HUES6 (cell line): ENCODE measurements at regions not wholly inside any gene's neighbourhood (a gene's known extent, or its start where the extent isn't known, plus 50 kb on each side); places are given as distances from the start of the nearest gene placed in this dataset.

Source experiments
- H3K27ac ChIP-seq: 2 replicates; pipeline ENCODE4 v1.7.0; 2013; ENCODE audit warnings: low read depth, mild to moderate bottlenecking, low read length, inconsistent platforms
- H3K27me3 ChIP-seq: 2 replicates; pipeline ENCODE4 v1.6.1; 2013; ENCODE audit warnings: low read length; ENCODE audit not compliant: control insufficient read depth, insufficient read depth
- H3K36me3 ChIP-seq: 2 replicates; pipeline ENCODE4 v1.6.1; 2013; ENCODE audit warnings: low read length; ENCODE audit not compliant: control insufficient read depth, insufficient read depth
- H3K4me1 ChIP-seq: 2 replicates; pipeline ENCODE4 v1.6.1; 2013; ENCODE audit warnings: low read length; ENCODE audit not compliant: control insufficient read depth, insufficient read depth
- H3K4me3 ChIP-seq: 2 replicates; pipeline ENCODE4 v1.5.1; 2013; ENCODE audit warnings: low read depth, low read length
- H3K9ac ChIP-seq: one replicate; pipeline ENCODE4 v1.6.1; 2013; ENCODE audit warnings: mild to moderate bottlenecking, low read length
- H3K9me3 ChIP-seq: 2 replicates; pipeline ENCODE4 v1.6.1; 2013; ENCODE audit warnings: low read depth, low read length; ENCODE audit not compliant: control insufficient read depth, insufficient read depth

- Histone ChIP-seq H3K9ac (no peak overlapping the region), H3K4me1 (no peaks in the 10 kb centered on the region), H3K27me3 (peaks cover 13% of the 10 kb centered on the region; the same call in 1 of the 2 replicates), H3K9me3 (no peaks in the 10 kb centered on the region), H3K36me3 (no peaks in the 10 kb centered on the region), H3K4me3 (no peak overlapping the region), H3K27ac (no peak overlapping the region)
Measured at GRCh38 chrX:131356725-131357124, 67.6 kb upstream of the IGSF1 start.

- H3K9me3 ChIP-seq, result no peaks in the 10 kb centered on the region
- no peak overlapping the region for H3K4me3 ChIP-seq
- peaks cover 5% of the 10 kb centered on the region; the same call in 1 of the 2 replicates for H3K4me1 ChIP-seq
- no peak overlapping the region for H3K9ac ChIP-seq
- H3K27ac ChIP-seq, result no peak overlapping the region
- peaks cover 13% of the 10 kb centered on the region; the same call in 1 of the 2 replicates for H3K27me3 ChIP-seq
- peaks cover 9% of the 10 kb centered on the region; the same call in 1 of the 2 replicates for H3K36me3 ChIP-seq
Measured at GRCh38 chrX:131359611-131360010, 70.5 kb upstream of the IGSF1 start.

GRCh38 chrX:131365766-131366165 lies 76.7 kb upstream of the IGSF1 start:
- H3K27me3 ChIP-seq, result peaks cover 2% of the 10 kb centered on the region; the same call in 1 of the 2 replicates
- peaks cover 9% of the 10 kb centered on the region; the same call in 1 of the 2 replicates for H3K36me3 ChIP-seq
- H3K9me3 ChIP-seq, result no peaks in the 10 kb centered on the region
- H3K4me1 ChIP-seq, result peaks cover 39% of the 10 kb centered on the region
- no peak overlapping the region for H3K4me3 ChIP-seq
- no peak overlapping the region for H3K9ac ChIP-seq
- no peak overlapping the region for H3K27ac ChIP-seq

- Histone ChIP-seq H3K36me3 (peaks cover 9% of the 10 kb centered on the region; the same call in 1 of the 2 replicates), H3K4me1 (peaks cover 39% of the 10 kb centered on the region), H3K9me3 (no peaks in the 10 kb centered on the region), H3K9ac (no peak overlapping the region), H3K27ac (no peak overlapping the region), H3K4me3 (no peak overlapping the region), H3K27me3 (peaks cover 2% of the 10 kb centered on the region; the same call in 1 of the 2 replicates)
Measured at GRCh38 chrX:131366407-131366806, 77.3 kb upstream of the IGSF1 start.

- H3K27me3 ChIP-seq, result no peaks in the 10 kb centered on the region; the same call in 1 of the 2 replicates
- H3K4me3 ChIP-seq, result no peak overlapping the region
- H3K9me3 ChIP-seq, result peaks cover 22% of the 10 kb centered on the region
- no peaks in the 10 kb centered on the region for H3K4me1 ChIP-seq
- H3K27ac ChIP-seq, result no peak overlapping the region
- H3K36me3 ChIP-seq, result peaks cover 32% of the 10 kb centered on the region
- H3K9ac ChIP-seq, result no peak overlapping the region
Measured at GRCh38 chrX:131388293-131388692, 99.2 kb upstream of the IGSF1 start.

- Histone ChIP-seq H3K9ac (no peak overlapping the region), H3K4me1 (no peaks in the 10 kb centered on the region), H3K36me3 (peaks cover 20% of the 10 kb centered on the region), H3K4me3 (no peak overlapping the region), H3K27me3 (no peaks in the 10 kb centered on the region; the same call in 1 of the 2 replicates), H3K27ac (no peak overlapping the region), H3K9me3 (peaks cover 11% of the 10 kb centered on the region)
Measured at GRCh38 chrX:131392666-131393065, 103.6 kb upstream of the IGSF1 start.

GRCh38 chrX:131393426-131393825 lies 104.3 kb upstream of the IGSF1 start:
- Histone ChIP-seq H3K9me3 (peaks cover 3% of the 10 kb centered on the region), H3K4me1 (peaks cover 4% of the 10 kb centered on the region), H3K4me3 (no peak overlapping the region), H3K27me3 (no peaks in the 10 kb centered on the region; the same call in 1 of the 2 replicates), H3K36me3 (peaks cover 13% of the 10 kb centered on the region), H3K27ac (no peak overlapping the region), H3K9ac (no peak overlapping the region)

- Histone ChIP-seq H3K9ac (no peak overlapping the region), H3K27me3 (no peaks in the 10 kb centered on the region; the same call in 1 of the 2 replicates), H3K9me3 (no peaks in the 10 kb centered on the region; the same call in none of the 2 replicates), H3K4me3 (no peak overlapping the region), H3K4me1 (peaks cover 8% of the 10 kb centered on the region), H3K27ac (no peak overlapping the region), H3K36me3 (peaks cover 6% of the 10 kb centered on the region; the same call in 1 of the 2 replicates)
Measured at GRCh38 chrX:131394384-131394783, 105.3 kb upstream of the IGSF1 start.

- no peak overlapping the region for H3K27ac ChIP-seq
- no peaks in the 10 kb centered on the region; the same call in 1 of the 2 replicates for H3K27me3 ChIP-seq
- H3K9me3 ChIP-seq, result no peaks in the 10 kb centered on the region
- H3K9ac ChIP-seq, result no peak overlapping the region
- no peak overlapping the region for H3K4me3 ChIP-seq
- peaks cover 18% of the 10 kb centered on the region for H3K4me1 ChIP-seq
- H3K36me3 ChIP-seq, result no peaks in the 10 kb centered on the region
Measured at GRCh38 chrX:131397891-131398290, 108.8 kb upstream of the IGSF1 start.

GRCh38 chrX:131399678-131400428 lies 110.7 kb upstream of the IGSF1 start:
- Histone ChIP-seq H3K36me3 (no peaks in the 10 kb centered on the region), H3K9ac (no peak overlapping the region), H3K4me1 (peaks cover 18% of the 10 kb centered on the region), H3K4me3 (no peak overlapping the region), H3K27me3 (no peaks in the 10 kb centered on the region; the same call in 1 of the 2 replicates), H3K27ac (no peak overlapping the region), H3K9me3 (no peaks in the 10 kb centered on the region)

GRCh38 chrX:131402124-131402811 lies 113.2 kb upstream of the IGSF1 start:
- Histone ChIP-seq H3K4me1 (peaks cover 20% of the 10 kb centered on the region), H3K9ac (no peak overlapping the region), H3K4me3 (no peak overlapping the region), H3K27me3 (no peaks in the 10 kb centered on the region; the same call in 1 of the 2 replicates), H3K36me3 (no peaks in the 10 kb centered on the region), H3K27ac (no peak overlapping the region), H3K9me3 (no peaks in the 10 kb centered on the region)
